D341Med (cell line): ENCODE measurements at regions not wholly inside any gene's neighbourhood (a gene's known extent, or its start where the extent isn't known, plus 50 kb on each side); places are given as distances from the start of the nearest gene placed in this dataset.
"Not testable (repeated sequence)": the region's sequence is repeated elsewhere in the genome, so short reads cannot be mapped to it uniquely, and the experiment has no call there.

Experiments
- DNase-seq: peaks from one replicate; pipeline ENCODE4 v3.0.0; 2012; ENCODE audit warnings: low spot score

GRCh38 chr9:103068753-103069152 lies 73.6 kb downstream of the CYLC2 start:
- DNase-seq: no peak

- no peak for DNase-seq
Measured at GRCh38 chr9:103078581-103078980, 83.4 kb downstream of the CYLC2 start.

- no peak for DNase-seq
Measured at GRCh38 chr9:103082494-103082893, 87.4 kb downstream of the CYLC2 start.

- DNase-seq: no peak
Measured at GRCh38 chr9:103089357-103089756, 94.2 kb downstream of the CYLC2 start.

- no peak for DNase-seq
Measured at GRCh38 chr9:103104101-103104500, 109.0 kb downstream of the CYLC2 start.

GRCh38 chr9:103116246-103116645 lies 121.1 kb downstream of the CYLC2 start:
- no peak for DNase-seq

GRCh38 chr9:103126494-103126893 lies 131.4 kb downstream of the CYLC2 start:
- DNase-seq: no peak

- no peak for DNase-seq
Measured at GRCh38 chr9:103139891-103140290, 144.8 kb downstream of the CYLC2 start.

GRCh38 chr9:103152473-103152872 lies 157.3 kb downstream of the CYLC2 start:
- DNase-seq: peak; percentile 30

GRCh38 chr9:103167530-103167929 lies 172.4 kb downstream of the CYLC2 start:
- DNase-seq: no peak

- no peak for DNase-seq
Measured at GRCh38 chr9:103168254-103168653, 173.1 kb downstream of the CYLC2 start.

GRCh38 chr9:103169798-103170197 lies 174.7 kb downstream of the CYLC2 start:
- DNase-seq: no peak

- no peak for DNase-seq
Measured at GRCh38 chr9:103183701-103184171, 188.6 kb downstream of the CYLC2 start.

GRCh38 chr9:103186959-103187358 lies 191.8 kb downstream of the CYLC2 start:
- no peak for DNase-seq

- DNase-seq: no peak
Measured at GRCh38 chr9:103188781-103189350, 193.7 kb downstream of the CYLC2 start.

- no peak for DNase-seq
Measured at GRCh38 chr9:103193992-103194391, 198.9 kb downstream of the CYLC2 start.

- no peak for DNase-seq
Measured at GRCh38 chr9:103203172-103203571, 208.0 kb downstream of the CYLC2 start.

- not testable (repeated sequence) for DNase-seq
Measured at GRCh38 chr9:103205881-103206585, 210.9 kb downstream of the CYLC2 start.

GRCh38 chr9:103210607-103211006 lies 215.5 kb downstream of the CYLC2 start:
- DNase-seq: no peak

- no peak for DNase-seq
Measured at GRCh38 chr9:103215197-103215596, 220.1 kb downstream of the CYLC2 start.

GRCh38 chr9:103225702-103226646 lies 230.8 kb downstream of the CYLC2 start:
- no peak for DNase-seq

- no peak for DNase-seq
Measured at GRCh38 chr9:103226647-103227013, 231.5 kb downstream of the CYLC2 start.
